H1 (cell line): ENCODE measurements at regions not wholly inside any gene's neighbourhood (a gene's known extent, or its start where the extent isn't known, plus 50 kb on each side); places are given as distances from the start of the nearest gene placed in this dataset.

Source experiments
- KDM5A ChIP-seq: fragments of 200-600 bp; IDR thresholded peaks from 2 replicates; pipeline ENCODE4 v1.7.1; 2012; ENCODE audit warnings: mild to moderate bottlenecking, low read length, inconsistent platforms, mixed read lengths
- POLR2A ChIP-seq, 2 experiments: IDR thresholded peaks; 1 replicate in 1 of 2; 2 replicates in 1 of 2; pipeline ENCODE4 v1.6.1; 2011; ENCODE audit warnings: low read depth in 2 of 2, low read length in 2 of 2, mild to moderate bottlenecking in 2 of 2; ENCODE audit errors: control extremely low read depth in 1 of 2
- RAD21 ChIP-seq, 2 experiments: IDR thresholded peaks in 1 of 2; conservative IDR thresholded peaks in 1 of 2; 2 replicates each; pipeline ENCODE4 v1.6.1; 2011; ENCODE audit warnings: low read depth in 2 of 2, low read length in 2 of 2, improper control_type of control experiment in 1 of 2, inconsistent platforms in 1 of 2, mild to moderate bottlenecking in 1 of 2, moderate library complexity in 1 of 2
- TF ChIP-seq, protein P1 (sequence below), 3 experiments: IDR thresholded peaks; 1 replicate in 2 of 3; 2 replicates in 1 of 3; pipeline versions ENCODE4 v1.5.1 to v1.6.1; 2011; ENCODE audit warnings: low read length in 3 of 3, mild to moderate bottlenecking in 3 of 3, inconsistent platforms in 2 of 3, low read depth in 1 of 3, moderate library complexity in 1 of 3; ENCODE audit not compliant: insufficient read depth in 1 of 3; ENCODE audit errors: control extremely low read depth in 1 of 3

- no peak for TF ChIP-seq RAD21 (IDR thresholded peaks at IDR 0.05 in 1 of 2, conservative IDR thresholded peaks at IDR 0.05 in 1 of 2; ENCODE audit: low read depth in 2 of 2, low read length in 2 of 2)
- TF ChIP-seq KDM5A: no peak
- TF ChIP-seq, protein P1, sequence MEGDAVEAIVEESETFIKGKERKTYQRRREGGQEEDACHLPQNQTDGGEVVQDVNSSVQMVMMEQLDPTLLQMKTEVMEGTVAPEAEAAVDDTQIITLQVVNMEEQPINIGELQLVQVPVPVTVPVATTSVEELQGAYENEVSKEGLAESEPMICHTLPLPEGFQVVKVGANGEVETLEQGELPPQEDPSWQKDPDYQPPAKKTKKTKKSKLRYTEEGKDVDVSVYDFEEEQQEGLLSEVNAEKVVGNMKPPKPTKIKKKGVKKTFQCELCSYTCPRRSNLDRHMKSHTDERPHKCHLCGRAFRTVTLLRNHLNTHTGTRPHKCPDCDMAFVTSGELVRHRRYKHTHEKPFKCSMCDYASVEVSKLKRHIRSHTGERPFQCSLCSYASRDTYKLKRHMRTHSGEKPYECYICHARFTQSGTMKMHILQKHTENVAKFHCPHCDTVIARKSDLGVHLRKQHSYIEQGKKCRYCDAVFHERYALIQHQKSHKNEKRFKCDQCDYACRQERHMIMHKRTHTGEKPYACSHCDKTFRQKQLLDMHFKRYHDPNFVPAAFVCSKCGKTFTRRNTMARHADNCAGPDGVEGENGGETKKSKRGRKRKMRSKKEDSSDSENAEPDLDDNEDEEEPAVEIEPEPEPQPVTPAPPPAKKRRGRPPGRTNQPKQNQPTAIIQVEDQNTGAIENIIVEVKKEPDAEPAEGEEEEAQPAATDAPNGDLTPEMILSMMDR (IDR thresholded peaks at IDR 0.05; ENCODE audit: control extremely low read depth in 1 of 3, insufficient read depth in 1 of 3, low read depth in 1 of 3, low read length in 3 of 3): no peak
- TF ChIP-seq POLR2A (IDR thresholded peaks at IDR 0.05; ENCODE audit: control extremely low read depth in 1 of 2, low read depth in 2 of 2, low read length in 2 of 2): no peak
Measured at GRCh38 chr1:4203501-4203900, 303.4 kb upstream of the C1orf174 start.
